Uterus (tissue), 2 donors: ENCODE measurements at regions not wholly inside any gene's neighbourhood (a gene's known extent, or its start where the extent isn't known, plus 50 kb on each side); places are given as distances from the start of the nearest gene placed in this dataset.

Experiments
- CTCF ChIP-seq, 4 experiments: fragments of 200-600 bp in 2 of 4; fragments of 450-650 bp in 2 of 4; sonication (generic) in 2 of 4; IDR thresholded peaks; one replicate each; pipeline ENCODE4 v1.5.1; 2016 to 2019; ENCODE audit warnings: antibody characterized with exemption in 4 of 4, mild to moderate bottlenecking in 2 of 4, moderate library complexity in 1 of 4
- POLR2A ChIP-seq, 2 donors: fragments of 450-650 bp; IDR thresholded peaks; one replicate each; pipeline ENCODE4 v1.6.1; 2016; ENCODE audit warnings: antibody characterized with exemption in 2 of 2, mild to moderate bottlenecking in 1 of 2, moderate library complexity in 1 of 2

GRCh38 chr22:48503035-48503625 lies 1324.5 kb downstream of the BRD1 start:
- TF ChIP-seq CTCF (IDR thresholded peaks at IDR 0.05) (no peak), POLR2A (IDR thresholded peaks at IDR 0.05) (no peak)
